ENCODE measurements at regions not wholly inside any gene's neighbourhood (a gene's known extent, or its start where the extent isn't known, plus 50 kb on each side); places are given as distances from the start of the nearest gene placed in this dataset.

GRCh38 chr6:88535306-88535705, 369.2 kb upstream of the CNR1 start:
- H3K27ac ChIP-seq, result no peak overlapping the region
- DNase-seq, result no peak
- no peaks in the 10 kb centered on the region for H3K9me3 ChIP-seq
- no peak overlapping the region for H3K4me3 ChIP-seq (replicated peaks in 1 of 3)
- H3K27me3 ChIP-seq, result no peaks in the 10 kb centered on the region
- TF ChIP-seq CTCF (IDR thresholded peaks at IDR 0.05), result no peak
- TF ChIP-seq POLR2A (IDR thresholded peaks at IDR 0.05), result no peak
- intact Hi-C loops (cut with DNase I), result no loop called here
- no peaks in the 10 kb centered on the region for H3K36me3 ChIP-seq
- H3K4me1 ChIP-seq, result no peaks in the 10 kb centered on the region
- 45 to 56% methylated on average over 1 of the region's 1 CpG for WGBS, 2 donors

- 89% methylated on average over 1 of the region's 1 CpG for WGBS, 2 donors
These were observed 366.2 kb upstream of the CNR1 start for GRCh38 chr6:88532241-88532860.

GRCh38 chr6:88529726-88530125, 363.6 kb upstream of the CNR1 start:
- Histone ChIP-seq H3K27ac (no peak overlapping the region), H3K4me1 (no peaks in the 10 kb centered on the region), H3K4me3 (replicated peaks in 1 of 3) (no peak overlapping the region), H3K36me3 (no peaks in the 10 kb centered on the region), H3K27me3 (no peaks in the 10 kb centered on the region), H3K9me3 (no peaks in the 10 kb centered on the region)
- TF ChIP-seq POLR2A (IDR thresholded peaks at IDR 0.05) (no peak), CTCF (IDR thresholded peaks at IDR 0.05) (no peak)
- intact Hi-C loops (cut with DNase I), result no loop called here
- WGBS, 2 donors, result 89 to 92% methylated on average over 4 of the region's 4 CpGs
- DNase-seq, result no peak

More at GRCh38 chr6:88532241-88532860, 366.2 kb upstream of the CNR1 start:
- H3K27me3 ChIP-seq, result no peaks in the 10 kb centered on the region
- no peaks in the 10 kb centered on the region for H3K4me1 ChIP-seq
- H3K27ac ChIP-seq, result no peak overlapping the region
- H3K9me3 ChIP-seq, result no peaks in the 10 kb centered on the region
- TF ChIP-seq CTCF (IDR thresholded peaks at IDR 0.05) (no peak), POLR2A (IDR thresholded peaks at IDR 0.05) (no peak)
- intact Hi-C loops (cut with DNase I), result no loop called here
- no peaks in the 10 kb centered on the region for H3K36me3 ChIP-seq
- no peak for DNase-seq
- H3K4me3 ChIP-seq (replicated peaks in 1 of 3), result no peak overlapping the region

- Histone ChIP-seq H3K36me3 (no peaks in the 10 kb centered on the region), H3K27me3 (no peaks in the 10 kb centered on the region), H3K9me3 (no peaks in the 10 kb centered on the region), H3K27ac (no peak overlapping the region), H3K4me1 (no peaks in the 10 kb centered on the region), H3K4me3 (replicated peaks in 1 of 3) (no peak overlapping the region)
- WGBS, 2 donors, result 78 to 80% methylated on average over 7 of the region's 7 CpGs
- DNase-seq, result no peak
- intact Hi-C loops (cut with DNase I), result no loop called here
- no peak for TF ChIP-seq POLR2A (IDR thresholded peaks at IDR 0.05)
- no peak for TF ChIP-seq CTCF (IDR thresholded peaks at IDR 0.05)
These were observed 354.3 kb upstream of the CNR1 start for GRCh38 chr6:88520445-88520844.

GRCh38 chr6:88520017-88520338, 353.8 kb upstream of the CNR1 start:
- Histone ChIP-seq H3K4me1 (no peaks in the 10 kb centered on the region), H3K9me3 (no peaks in the 10 kb centered on the region), H3K27ac (no peak overlapping the region), H3K4me3 (replicated peaks in 1 of 3) (no peak overlapping the region), H3K27me3 (no peaks in the 10 kb centered on the region), H3K36me3 (no peaks in the 10 kb centered on the region)
- intact Hi-C loops (cut with DNase I), result no loop called here
- TF ChIP-seq POLR2A (IDR thresholded peaks at IDR 0.05), result no peak
- no peak for TF ChIP-seq CTCF (IDR thresholded peaks at IDR 0.05)
- no peak for DNase-seq

All from thyroid gland (tissue), 4 donors.